ENCODE measurements at regions not wholly inside any gene's neighbourhood (a gene's known extent, or its start where the extent isn't known, plus 50 kb on each side); places are given as distances from the start of the nearest gene placed in this dataset.
"Not testable (repeated sequence)": the region's sequence is repeated elsewhere in the genome, so short reads cannot be mapped to it uniquely, and the experiment has no call there.

- TF ChIP-seq CTCF, EP300 (IDR thresholded peaks at IDR 0.05): not testable (repeated sequence)
- peak in 1 of 4 donors; percentile 30 for TF ChIP-seq POLR2A (IDR thresholded peaks at IDR 0.05)
These were observed 81.8 kb upstream of the TNK2 start for GRCh38 chr3:195989921-195990840.

Measured in stomach (tissue), 4 donors.